Caki2 (cell line): ENCODE measurements at regions not wholly inside any gene's neighbourhood (a gene's known extent, or its start where the extent isn't known, plus 50 kb on each side); places are given as distances from the start of the nearest gene placed in this dataset.
"Not testable (repeated sequence)": the region's sequence is repeated elsewhere in the genome, so short reads cannot be mapped to it uniquely, and the experiment has no call there.

Experiments
- DNase-seq: peaks from one replicate; pipeline ENCODE4 v3.0.0-alpha.2; 2015; ENCODE audit warnings: low read depth
- in situ Hi-C: cut with HindIII; loops from 2 replicates; pipeline ENCODE4 v1.10.0; 2016; ENCODE audit warnings: low sequenced_read_pairs, low pct_unique_long_range_greater_than_20kb, mixed read lengths

DNA sequence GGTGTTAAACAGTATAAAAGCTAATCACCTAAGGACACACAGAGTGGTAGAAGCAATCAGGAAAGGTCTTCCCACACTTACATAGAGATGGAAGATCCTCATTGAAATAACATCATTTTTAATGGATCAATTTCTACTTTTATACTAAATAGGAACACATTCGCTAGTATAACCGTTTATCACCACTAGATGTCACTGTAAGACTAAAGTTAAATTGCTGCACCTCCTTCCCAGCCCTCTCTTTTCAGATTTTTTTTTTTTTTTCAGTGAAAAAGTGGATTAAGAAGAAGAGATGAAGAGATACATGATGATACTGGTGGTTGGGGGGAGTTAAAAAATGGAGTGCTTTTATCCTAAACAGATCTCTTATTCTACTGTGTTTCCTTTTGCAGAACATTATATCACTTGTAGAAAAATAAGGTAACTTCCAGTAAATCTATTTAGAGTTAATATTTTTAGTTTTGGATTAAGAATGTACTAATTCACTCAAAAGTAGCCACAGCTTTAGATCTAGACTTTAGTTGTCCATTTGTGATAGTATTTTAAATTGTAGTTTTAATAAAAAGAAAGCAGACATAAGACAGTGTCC lies 116.9 kb upstream of the ARRDC3 start:
- peak; percentile 24 for DNase-seq
- in situ Hi-C loops: no loop called here

DNA sequence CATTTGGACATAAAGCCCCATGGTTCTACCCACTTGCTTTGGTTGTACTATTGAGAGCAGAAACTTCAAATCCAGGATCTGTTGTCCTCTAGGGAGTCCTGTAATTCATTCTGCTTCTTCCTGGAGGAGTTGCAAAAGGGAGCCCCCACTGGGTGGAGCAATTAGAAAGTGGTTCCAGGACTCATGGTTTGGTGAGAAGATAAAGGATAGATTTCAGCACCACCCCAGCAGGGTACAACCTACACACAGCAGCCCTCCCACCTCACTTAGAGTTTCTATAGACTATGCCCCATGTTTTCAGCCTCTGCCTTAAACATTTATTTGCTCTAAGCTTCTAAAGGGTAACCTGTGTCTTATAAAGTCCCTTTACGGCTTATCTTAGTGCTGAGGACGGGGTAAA lies 112.6 kb upstream of the ARRDC3 start:
- no peak for DNase-seq
- in situ Hi-C loops: no loop called here

DNA sequence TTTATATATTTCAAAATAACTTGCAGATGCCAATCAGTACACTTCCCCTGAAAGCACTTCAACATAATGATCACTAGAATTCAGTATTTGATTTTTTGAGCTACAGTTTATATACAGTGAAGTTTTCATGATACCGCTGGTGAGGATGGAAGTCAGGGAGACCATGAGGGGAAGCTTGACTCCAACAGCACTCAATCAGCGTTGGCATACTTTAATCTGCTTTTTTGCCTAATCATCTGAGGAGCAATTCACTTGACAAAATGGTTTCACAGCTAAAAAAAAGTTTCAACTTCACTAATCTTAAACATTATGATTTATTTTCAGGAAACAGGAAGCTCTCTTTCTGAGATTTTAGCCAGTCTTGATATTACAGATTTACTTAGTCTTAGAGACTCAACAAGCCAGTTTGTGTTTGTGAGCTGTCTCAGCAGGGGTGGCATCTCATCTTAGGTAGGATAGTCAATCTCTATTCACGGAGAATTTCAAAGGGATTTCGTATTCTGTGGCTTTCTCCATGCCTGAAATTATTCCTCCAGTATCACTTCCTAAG lies 111.4 kb upstream of the ARRDC3 start:
- in situ Hi-C loops: no loop called here
- no peak for DNase-seq

DNA sequence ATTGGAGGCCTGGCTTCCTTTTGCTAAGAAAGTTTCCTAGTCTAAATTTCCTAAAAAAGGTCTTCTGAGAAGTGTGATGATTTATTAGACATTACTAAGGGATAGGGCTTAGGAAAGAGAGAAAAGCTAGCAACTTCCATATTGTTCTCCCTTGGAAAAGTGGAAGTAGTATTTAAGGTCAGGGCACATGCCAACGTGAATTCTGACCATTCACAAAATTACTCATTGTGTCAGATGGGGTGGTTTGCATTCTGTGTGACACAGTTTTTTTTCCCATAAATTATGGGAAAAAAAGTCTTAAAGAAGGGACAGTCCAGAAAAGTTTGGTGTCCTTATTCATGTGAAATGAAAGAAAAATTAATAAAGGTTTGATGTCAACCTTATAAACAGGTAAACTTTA lies 110.0 kb upstream of the ARRDC3 start:
- in situ Hi-C loops: no loop called here
- no peak for DNase-seq

DNA sequence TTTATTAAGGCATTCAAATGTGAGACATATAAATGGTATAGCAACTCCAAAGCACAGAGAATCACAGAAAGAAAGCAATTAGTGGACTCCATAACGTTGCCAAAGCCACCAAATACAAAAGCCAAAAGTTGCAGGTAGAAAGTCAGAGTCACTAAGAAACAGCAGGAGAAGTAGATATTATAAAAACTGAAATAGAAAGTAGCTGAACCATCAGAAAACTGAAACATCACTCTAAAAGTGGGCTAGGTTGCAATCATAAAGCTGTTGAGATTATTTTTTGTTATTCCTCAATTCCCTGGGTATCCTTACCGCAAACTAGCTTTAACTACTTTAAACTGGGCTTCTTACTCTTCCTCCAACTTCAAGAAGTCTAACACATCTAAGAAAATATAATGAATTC lies 108.1 kb upstream of the ARRDC3 start:
- in situ Hi-C loops: no loop called here
- DNase-seq: no peak

DNA sequence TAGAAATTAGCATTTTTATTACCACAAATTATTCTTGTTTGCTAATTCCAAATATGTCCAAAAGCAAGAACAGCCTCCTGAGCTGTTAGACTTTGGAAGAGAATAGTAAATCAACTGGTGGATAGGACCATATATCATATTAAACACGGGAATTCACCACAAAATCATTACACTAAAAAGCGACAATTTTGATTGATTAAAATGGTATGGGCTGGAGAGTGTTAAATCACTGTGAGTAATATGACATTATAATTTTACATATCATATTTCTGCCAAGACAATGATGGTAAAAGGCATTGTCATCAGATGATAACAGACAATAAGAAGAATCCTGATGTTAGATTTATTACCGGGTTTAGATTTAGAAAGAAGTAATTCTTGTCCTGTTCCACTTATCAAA lies 107.2 kb upstream of the ARRDC3 start:
- DNase-seq: no peak
- in situ Hi-C loops: no loop called here

DNA sequence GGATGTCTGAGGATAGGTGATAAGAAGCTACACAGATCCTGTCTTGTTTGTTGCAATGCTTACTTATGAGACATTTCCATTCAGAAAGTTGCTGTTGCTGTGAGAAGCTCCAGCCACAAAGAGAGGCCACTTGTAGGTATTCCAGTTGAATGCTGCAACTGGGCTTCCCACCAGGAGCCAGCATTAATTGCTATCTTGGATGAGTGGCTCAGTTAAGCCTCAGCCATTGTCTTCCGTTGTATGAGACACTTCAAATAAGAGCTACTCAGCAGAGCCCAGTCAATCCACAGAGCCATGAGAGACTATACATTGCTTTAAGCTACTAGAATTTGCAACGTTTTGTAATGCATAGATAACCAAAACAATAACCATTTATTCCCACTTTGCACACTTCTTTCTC lies 104.3 kb upstream of the ARRDC3 start:
- in situ Hi-C loops: no loop called here
- DNase-seq: no peak

DNA sequence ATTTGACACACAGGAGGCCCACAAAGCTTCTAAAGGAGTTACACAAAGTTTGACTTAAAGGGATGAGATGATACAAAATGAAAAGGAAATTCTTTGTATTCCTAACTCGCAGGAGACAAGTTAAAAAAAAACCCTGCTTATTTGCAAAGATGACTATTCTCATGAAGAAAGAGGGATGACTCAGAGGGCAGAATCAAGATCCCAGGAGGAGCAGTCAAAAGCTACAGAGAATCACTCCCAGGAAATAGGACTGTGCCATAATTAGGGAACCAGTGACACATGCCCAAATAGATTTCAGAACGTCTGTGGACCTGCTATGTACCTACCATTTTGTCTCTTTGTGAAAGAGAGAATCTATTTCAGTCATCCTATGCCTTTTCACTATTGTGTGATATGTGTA lies 103.5 kb upstream of the ARRDC3 start:
- DNase-seq: no peak
- in situ Hi-C loops: no loop called here

DNA sequence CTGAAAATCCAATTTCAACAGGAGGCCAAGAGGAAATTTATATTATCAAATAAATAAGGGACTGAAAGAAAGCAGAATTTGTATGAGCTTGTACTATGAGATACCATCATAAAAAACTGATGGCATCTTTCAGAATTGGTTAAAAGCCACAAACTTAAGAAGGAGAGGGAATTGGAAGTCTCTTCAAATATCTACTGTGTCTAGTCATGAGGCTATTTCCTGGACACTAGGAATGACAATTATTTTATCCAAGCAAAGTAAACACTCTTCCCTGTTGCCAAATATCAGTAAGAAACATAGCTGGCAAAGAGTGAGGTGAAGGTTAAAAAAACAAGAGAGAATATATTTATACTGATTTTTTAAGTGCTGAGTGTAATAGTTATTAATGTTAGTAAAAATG lies 101.5 kb upstream of the ARRDC3 start:
- DNase-seq: no peak
- in situ Hi-C loops: no loop called here

DNA sequence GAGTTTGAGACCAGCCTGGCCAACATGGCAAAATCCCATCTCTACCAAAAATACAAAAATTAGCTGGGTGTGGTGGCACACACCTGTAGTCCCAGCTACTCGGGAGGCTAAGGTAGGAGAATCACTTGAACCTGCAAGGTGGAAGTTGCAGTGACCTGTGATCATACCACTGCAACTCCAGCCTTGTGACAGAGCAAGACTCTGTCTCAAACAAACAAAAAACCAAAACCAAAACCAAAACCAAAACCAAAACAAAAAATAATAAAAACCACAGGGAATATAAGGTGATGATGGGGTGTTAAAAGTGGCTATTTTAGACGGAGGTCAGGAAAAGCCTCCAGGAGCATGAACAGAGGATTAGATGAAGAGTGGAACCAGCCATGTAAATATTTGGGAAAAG lies 96.3 kb upstream of the ARRDC3 start:
- in situ Hi-C loops, DNase-seq: not testable (repeated sequence)

DNA sequence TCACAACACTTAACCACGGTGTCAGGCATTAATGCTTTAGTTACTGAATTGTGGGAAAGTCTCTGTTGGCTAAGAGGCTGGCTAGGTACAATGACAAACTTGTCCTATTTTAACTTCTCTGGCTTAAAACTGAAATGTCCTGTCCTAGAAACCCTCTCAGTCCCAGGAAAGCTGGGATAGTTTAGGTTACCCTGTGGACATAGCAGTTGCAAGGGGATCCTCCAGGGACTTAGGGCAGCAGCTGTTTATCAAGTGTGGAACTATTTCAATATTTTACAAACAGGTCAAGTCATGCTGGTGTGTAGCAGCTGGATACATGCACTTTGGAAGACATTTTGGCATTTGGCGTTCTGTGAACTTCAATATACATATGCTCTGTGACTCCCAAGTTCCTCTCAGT lies 95.0 kb upstream of the ARRDC3 start:
- in situ Hi-C loops: no loop called here
- no peak for DNase-seq

DNA sequence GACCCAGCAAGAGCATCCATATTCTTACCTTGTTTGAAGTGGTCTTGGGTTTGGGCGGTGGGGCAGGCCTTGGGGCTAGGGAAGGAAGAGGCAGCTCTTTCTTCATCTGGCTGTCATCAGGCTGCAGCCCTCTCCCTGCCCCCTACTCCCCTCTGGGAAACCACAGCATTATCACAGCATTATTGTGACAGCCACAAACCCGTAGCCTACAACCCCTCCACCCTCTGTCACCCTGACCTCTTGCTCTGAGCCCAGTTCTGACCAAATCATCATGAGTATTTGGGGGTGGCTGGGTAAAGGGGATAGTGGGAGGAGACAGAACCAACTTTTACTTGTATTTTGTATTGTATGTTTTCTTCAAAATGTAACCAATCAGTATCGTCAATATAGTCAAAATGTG lies 94.3 kb upstream of the ARRDC3 start:
- in situ Hi-C loops: no loop called here
- no peak for DNase-seq

DNA sequence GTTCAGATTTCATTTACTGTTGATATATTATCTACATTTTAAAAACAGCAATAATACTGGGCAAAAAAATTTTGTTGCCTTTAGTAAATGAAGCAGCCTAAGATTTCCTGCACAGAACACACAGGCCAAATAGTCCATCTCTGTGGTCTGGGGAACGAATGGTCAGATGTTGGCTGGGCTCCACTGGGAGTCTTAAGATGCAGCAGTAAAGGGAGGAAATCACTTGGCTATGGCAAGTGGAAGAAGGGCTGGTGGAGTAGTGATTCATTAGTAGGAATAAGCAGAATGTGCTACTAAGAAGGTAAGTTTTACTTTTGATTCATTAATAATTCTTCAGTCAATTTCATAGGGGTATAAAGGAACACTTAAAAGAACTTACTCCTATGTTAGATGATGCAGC lies 91.1 kb upstream of the ARRDC3 start:
- DNase-seq: no peak
- in situ Hi-C loops: no loop called here

DNA sequence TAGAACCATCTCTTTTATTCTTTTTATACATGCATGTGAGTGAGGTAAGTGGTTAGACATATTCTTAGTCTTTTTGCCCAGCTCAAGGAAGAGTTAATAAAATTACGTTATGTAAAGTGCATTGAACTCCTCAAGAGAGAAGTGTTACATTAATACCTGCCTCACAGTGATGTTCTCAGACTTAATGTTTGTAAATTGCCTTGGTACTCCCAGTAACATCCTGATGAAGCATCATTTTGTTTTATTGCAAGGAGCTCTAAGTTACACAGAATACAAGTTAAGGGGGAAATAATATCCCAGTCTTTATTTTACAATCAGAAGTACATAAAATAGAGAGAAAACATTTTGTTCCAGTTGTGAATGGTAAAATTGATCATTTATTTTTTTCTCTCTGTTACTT lies 89.5 kb upstream of the ARRDC3 start:
- no peak for DNase-seq
- in situ Hi-C loops: no loop called here

DNA sequence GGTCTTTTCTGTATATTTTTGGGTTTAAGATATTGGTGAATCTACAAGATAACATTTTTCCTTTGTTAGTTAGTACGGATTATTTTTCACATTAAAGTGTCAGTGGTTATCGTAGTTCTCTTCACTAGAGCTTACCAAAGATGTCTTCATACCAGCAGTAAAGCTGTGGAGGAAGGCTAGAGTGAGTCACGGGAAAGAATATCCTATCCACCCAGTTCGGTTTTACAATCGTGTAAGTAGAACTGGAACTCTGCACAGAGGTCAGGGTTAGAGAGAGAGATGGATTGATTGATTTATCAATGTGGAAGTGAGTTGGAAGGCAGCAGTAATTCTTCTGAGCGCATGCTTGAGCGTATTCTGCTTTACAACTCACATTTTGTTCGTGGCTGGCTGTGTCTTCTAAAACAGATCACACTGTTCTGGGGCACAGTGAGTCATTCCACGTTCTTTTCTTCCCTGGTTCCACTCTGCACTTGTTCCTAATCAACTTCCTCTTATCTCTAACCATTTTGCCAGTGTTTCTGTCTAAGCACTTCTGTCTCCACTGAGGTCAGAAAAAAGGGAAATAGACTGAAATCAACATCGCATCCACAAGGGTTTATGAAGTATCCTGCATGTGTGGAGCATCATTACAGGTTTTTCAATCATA lies 86.5 kb upstream of the ARRDC3 start:
- DNase-seq: no peak
- in situ Hi-C loops: no loop called here

DNA sequence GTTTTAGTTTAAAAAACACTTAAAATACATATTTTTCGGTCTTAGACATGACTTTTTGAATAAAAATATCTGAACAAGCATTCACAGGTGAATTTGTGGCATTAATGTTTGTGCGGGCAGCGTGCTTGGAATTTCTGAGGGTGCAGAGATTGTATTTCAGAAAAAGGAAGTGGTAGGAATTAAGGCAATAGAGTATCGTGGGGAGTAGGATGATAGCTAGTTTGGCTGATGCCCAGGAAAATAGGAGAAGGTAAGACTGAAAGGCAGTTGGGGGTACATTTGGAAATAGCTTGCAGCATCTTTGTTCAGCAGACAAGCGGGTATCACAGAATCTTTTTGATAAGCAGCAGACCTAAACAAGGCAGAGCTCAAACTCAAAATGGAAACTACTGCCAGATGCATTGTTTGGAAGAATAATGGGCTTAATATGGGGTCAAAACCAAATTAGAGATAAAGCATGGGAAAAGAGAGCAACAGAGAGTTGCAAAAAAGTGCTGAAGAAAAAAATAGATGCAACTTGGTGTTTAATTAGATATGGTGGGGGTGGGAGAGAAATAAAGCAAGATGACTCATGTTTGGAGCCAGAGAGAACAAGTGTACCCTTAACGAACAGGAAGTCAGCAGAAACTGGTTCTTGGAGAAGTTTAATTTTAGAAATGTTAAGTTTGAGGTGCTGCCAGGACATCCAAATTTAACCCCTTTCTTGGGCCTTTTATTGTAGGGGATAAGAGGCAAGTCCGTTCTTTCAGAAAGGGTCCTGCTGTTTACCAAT lies 85.7 kb upstream of the ARRDC3 start:
- DNase-seq: no peak
- in situ Hi-C loops: no loop called here

DNA sequence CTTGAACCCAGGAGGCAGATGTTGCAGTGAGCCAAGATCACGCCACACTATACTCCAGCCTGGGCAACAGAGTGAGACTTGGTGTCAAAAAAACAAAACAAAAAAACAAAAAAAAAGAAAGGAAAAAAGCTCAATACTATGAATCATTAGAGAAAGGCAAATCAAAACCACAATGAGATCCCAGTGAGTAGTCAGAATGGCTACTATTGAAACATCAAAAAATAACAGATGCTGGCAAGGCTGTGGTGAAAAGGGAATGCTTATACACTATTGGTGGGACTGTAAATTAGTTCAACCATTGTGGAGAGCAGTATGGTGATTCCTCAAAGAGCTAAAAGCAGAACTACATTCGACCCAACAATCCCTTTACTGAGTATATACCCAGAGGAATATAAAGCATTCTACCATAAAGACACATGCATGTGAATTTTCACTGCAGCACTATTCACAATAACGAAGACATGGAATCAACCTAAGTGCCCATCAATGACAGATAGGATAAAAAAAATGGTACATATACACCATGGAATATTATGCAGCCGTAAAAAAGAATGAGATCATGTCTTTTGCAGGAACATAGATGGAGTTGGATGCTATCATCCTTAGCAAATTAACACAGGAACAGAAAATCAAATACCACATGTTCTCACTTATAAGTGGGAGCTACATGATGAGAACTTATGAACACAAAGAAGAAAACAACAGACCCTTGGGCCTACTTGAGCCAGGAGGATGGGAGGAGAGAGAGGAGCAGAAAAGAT lies 81.9 kb upstream of the ARRDC3 start:
- in situ Hi-C loops: no loop called here
- DNase-seq: no peak

DNA sequence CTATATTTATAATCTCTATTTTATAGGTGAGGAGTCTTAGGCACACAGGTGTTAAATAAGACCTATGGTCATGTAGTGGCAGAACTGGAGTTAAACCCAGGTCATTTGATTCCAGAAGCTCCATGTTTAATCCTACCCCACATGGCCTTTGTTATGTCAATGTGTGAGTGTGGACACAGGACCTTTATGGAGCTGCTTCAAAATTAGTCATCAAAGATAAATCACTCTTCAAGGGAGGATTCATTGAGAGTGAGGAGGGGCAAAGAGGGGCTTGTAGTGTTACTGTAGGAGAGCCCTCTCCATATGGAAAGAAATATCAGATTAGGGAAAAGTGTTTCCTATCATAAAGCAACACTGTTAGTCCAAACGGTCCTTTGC lies 74.6 kb upstream of the ARRDC3 start:
- in situ Hi-C loops: no loop called here

More for the DNA sequence above, 74.6 kb upstream of the ARRDC3 start:
- no peak for DNase-seq
